ENCODE measurements at regions not wholly inside any gene's neighbourhood (a gene's known extent, or its start where the extent isn't known, plus 50 kb on each side); places are given as distances from the start of the nearest gene placed in this dataset.

GRCh38 chr4:126762663-126763247 lies 870.0 kb upstream of the INTU start:
- TF ChIP-seq CTCF (conservative IDR thresholded peaks at IDR 0.05 in 1 of 2, IDR thresholded peaks at IDR 0.05 in 1 of 2; ENCODE audit: low read depth in 1 of 2, low read length in 2 of 2) (no peak), EZH2 (IDR thresholded peaks at IDR 0.05; ENCODE audit: low read length, missing control alignments) (no peak)

Measured in fibroblast of lung (primary cell).